ENCODE measurements at regions not wholly inside any gene's neighbourhood (a gene's known extent, or its start where the extent isn't known, plus 50 kb on each side); places are given as distances from the start of the nearest gene placed in this dataset.

DNA sequence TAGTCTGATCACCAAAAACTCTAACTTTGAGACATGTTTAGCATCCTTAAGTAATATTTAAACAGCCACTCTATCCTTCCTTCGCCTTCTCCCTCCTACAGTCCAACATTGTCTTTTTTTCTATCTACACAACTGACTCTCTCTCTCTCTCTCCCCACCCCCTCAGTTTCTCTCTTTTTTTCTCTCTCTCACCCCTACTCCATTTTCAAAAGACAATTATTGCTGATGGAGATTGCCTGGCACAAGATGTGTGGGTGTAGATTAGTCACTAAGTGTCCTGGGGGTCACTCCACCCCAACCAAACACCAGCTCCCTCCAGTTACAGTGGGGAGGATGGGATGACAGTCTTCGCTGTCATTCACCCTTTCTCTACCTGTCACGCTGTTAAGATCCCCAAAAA is 94.5 kb upstream of the NFIA start:
- no peaks in the 10 kb centered on the region for H3K9me3 ChIP-seq (ENCODE audit: control extremely low read depth in 1 of 5, control insufficient read depth in 4 of 5, insufficient read depth in 2 of 5, low read depth in 1 of 5, low read length in 4 of 5)
- H3K4me1 ChIP-seq (ENCODE audit: control extremely low read depth in 1 of 4, control insufficient read depth in 4 of 4, insufficient read depth in 4 of 4, low read length in 3 of 4): peaks cover 0 to 5% (median 0%) of the 10 kb centered on the region in 4 experiments
- DNase-seq: no peak
- CTCF ChIA-PET: interaction anchor here (1.1 to 2.0 kb wide), 2 partner anchors 9 to 10 kb away, joined by 3 to 7 read pairs; no protein-coding TSS in a partner anchor
- H3K36me3 ChIP-seq (ENCODE audit: control insufficient read depth in 4 of 4, insufficient read depth in 4 of 4, low read length in 3 of 4): no peaks in the 10 kb centered on the region
- H3K27ac ChIP-seq (ENCODE audit: insufficient read depth in 1 of 2, low read depth in 1 of 2, low read length in 2 of 2, poor library complexity in 1 of 2, severe bottlenecking in 2 of 2): no peak overlapping the region
- 100% methylated on average over 1 of the region's 3 CpGs for WGBS (ENCODE audit: insufficient coverage)
- no peak overlapping the region for H3K4me3 ChIP-seq (ENCODE audit: control insufficient read depth in 1 of 7, extremely low read depth in 1 of 7, insufficient read depth in 4 of 7, low read depth in 2 of 7, low read length in 6 of 7)
- POLR2A ChIA-PET: no interaction called here
- H3K27me3 ChIP-seq (replicated peaks in 2 of 5; ENCODE audit: control insufficient read depth in 4 of 5, insufficient read depth in 5 of 5, low read length in 4 of 5): no peaks in the 10 kb centered on the region

DNA sequence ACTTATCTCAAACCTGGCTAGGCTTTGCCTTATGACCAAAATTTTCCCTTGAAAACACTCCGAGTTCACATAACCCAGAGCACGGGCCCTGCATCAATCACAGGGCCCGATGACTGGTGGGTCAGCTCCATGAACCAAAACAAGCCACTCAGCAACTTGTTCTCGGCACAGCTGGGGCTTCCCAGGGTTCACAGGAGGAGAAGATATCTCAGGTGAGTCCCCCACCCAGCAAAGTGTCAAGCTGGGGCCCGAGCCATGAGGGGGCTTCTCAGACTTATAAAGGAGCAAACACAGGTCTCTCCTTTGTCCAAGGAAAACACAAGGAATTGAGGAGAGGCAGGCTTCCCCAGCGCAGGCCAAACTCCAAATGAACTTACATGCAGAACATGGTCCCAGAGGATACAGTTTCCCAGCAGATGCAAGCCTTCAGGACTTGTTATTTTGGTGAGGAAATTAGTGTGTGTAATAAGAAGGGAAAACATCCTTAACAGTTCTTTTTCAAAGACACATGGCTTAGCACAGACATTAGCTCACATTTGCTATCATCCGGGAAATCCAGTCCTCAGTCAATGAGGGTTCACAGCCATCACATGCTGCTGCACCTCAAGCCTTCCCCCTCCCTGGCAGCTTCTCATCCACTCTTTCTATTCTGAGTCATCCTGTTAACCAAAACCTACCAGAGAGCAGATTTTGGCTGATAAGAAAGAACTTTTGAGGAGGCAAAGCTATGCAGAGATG is 98.1 kb upstream of the NFIA start:
- no peaks in the 10 kb centered on the region for H3K4me1 ChIP-seq (ENCODE audit: control extremely low read depth in 1 of 4, control insufficient read depth in 4 of 4, insufficient read depth in 4 of 4, low read length in 3 of 4)
- H3K27me3 ChIP-seq (replicated peaks in 2 of 5; ENCODE audit: control insufficient read depth in 4 of 5, insufficient read depth in 5 of 5, low read length in 4 of 5): no peaks in the 10 kb centered on the region
- H3K27ac ChIP-seq (ENCODE audit: insufficient read depth in 1 of 2, low read depth in 1 of 2, low read length in 2 of 2, poor library complexity in 1 of 2, severe bottlenecking in 2 of 2): no peak overlapping the region
- no peak overlapping the region for H3K4me3 ChIP-seq (ENCODE audit: control insufficient read depth in 1 of 7, extremely low read depth in 1 of 7, insufficient read depth in 4 of 7, low read depth in 2 of 7, low read length in 6 of 7)
- no peaks in the 10 kb centered on the region for H3K9me3 ChIP-seq (ENCODE audit: control extremely low read depth in 1 of 5, control insufficient read depth in 4 of 5, insufficient read depth in 2 of 5, low read depth in 1 of 5, low read length in 4 of 5)
- DNase-seq: peak in 2 of 3 donors; percentile 20 to 46
- 87% methylated on average over 7 of the region's 7 CpGs for WGBS (ENCODE audit: insufficient coverage)
- ChIA-PET POLR2A (no interaction called here), CTCF (interaction anchor here (0.9 to 16.7 kb wide), 2 partner anchors 9 to 61 kb away, joined by 3 to 164 read pairs; no protein-coding TSS in a partner anchor)
- no peaks in the 10 kb centered on the region for H3K36me3 ChIP-seq (ENCODE audit: control insufficient read depth in 4 of 4, insufficient read depth in 4 of 4, low read length in 3 of 4)

DNA sequence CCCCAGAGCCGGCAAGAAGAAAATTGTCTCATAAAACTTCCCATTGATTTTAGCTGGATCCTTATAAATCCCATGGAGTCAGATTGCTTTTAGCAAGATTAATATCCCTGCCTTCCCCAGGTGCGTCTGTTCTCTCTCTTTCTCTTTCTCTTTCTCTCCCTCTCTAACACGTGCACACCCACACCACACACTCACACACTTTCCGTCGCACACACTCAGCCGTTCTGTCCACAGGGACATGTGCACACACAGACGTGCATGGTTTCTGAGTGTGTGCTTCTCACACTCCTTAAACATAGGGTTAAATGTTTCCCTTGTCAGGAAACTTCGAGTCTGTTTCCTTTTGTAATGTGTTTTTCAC is 98.7 kb upstream of the NFIA start:
- 80% methylated on average over 7 of the region's 8 CpGs for WGBS (ENCODE audit: insufficient coverage)
- ChIA-PET POLR2A (no interaction called here), CTCF (interaction anchor here (0.8 to 16.7 kb wide), 3 partner anchors 10 to 61 kb away, joined by 3 to 164 read pairs (median 4); no protein-coding TSS in a partner anchor)
- H3K9me3 ChIP-seq (ENCODE audit: control extremely low read depth in 1 of 5, control insufficient read depth in 4 of 5, insufficient read depth in 2 of 5, low read depth in 1 of 5, low read length in 4 of 5): no peaks in the 10 kb centered on the region
- no peaks in the 10 kb centered on the region for H3K36me3 ChIP-seq (ENCODE audit: control insufficient read depth in 4 of 4, insufficient read depth in 4 of 4, low read length in 3 of 4)
- H3K27me3 ChIP-seq (replicated peaks in 2 of 5; ENCODE audit: control insufficient read depth in 4 of 5, insufficient read depth in 5 of 5, low read length in 4 of 5): no peaks in the 10 kb centered on the region
- no peak for DNase-seq
- H3K4me3 ChIP-seq (ENCODE audit: control insufficient read depth in 1 of 7, extremely low read depth in 1 of 7, insufficient read depth in 4 of 7, low read depth in 2 of 7, low read length in 6 of 7): no peak overlapping the region
- no peak overlapping the region for H3K27ac ChIP-seq (ENCODE audit: insufficient read depth in 1 of 2, low read depth in 1 of 2, low read length in 2 of 2, poor library complexity in 1 of 2, severe bottlenecking in 2 of 2)
- H3K4me1 ChIP-seq (ENCODE audit: control extremely low read depth in 1 of 4, control insufficient read depth in 4 of 4, insufficient read depth in 4 of 4, low read length in 3 of 4): no peaks in the 10 kb centered on the region

DNA sequence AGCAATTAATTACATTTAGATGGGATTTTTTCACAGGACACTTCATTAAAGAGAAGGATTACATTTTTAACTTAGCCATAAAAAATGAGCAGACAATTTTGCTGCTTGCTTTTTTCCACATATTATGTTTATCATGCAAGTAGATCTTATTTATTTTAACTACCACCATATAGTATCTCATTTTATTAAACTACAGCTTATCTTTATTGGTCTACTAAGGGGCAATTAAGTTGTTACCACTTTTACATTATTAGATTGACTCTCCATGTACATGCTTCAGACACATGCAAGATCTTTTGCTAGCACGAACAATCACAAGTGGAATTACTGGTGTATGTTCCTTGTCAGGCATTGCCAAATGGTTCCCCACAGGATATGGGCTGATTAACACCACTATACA is 99.8 kb upstream of the NFIA start:
- CTCF ChIA-PET: interaction anchor here (0.7 to 16.7 kb wide), 4 partner anchors 8 to 871 kb away, joined by 3 to 164 read pairs (median 4); no protein-coding TSS in a partner anchor
- no peaks in the 10 kb centered on the region for H3K9me3 ChIP-seq (ENCODE audit: control extremely low read depth in 1 of 5, control insufficient read depth in 4 of 5, insufficient read depth in 2 of 5, low read depth in 1 of 5, low read length in 4 of 5)
- POLR2A ChIA-PET: no interaction called here
- 100% methylated on average over 1 of the region's 1 CpG for WGBS (ENCODE audit: insufficient coverage)
- no peaks in the 10 kb centered on the region for H3K4me1 ChIP-seq (ENCODE audit: control extremely low read depth in 1 of 4, control insufficient read depth in 4 of 4, insufficient read depth in 4 of 4, low read length in 3 of 4)
- H3K4me3 ChIP-seq (ENCODE audit: control insufficient read depth in 1 of 7, extremely low read depth in 1 of 7, insufficient read depth in 4 of 7, low read depth in 2 of 7, low read length in 6 of 7): no peak overlapping the region
- no peak overlapping the region for H3K27ac ChIP-seq (ENCODE audit: insufficient read depth in 1 of 2, low read depth in 1 of 2, low read length in 2 of 2, poor library complexity in 1 of 2, severe bottlenecking in 2 of 2)
- no peaks in the 10 kb centered on the region for H3K27me3 ChIP-seq (replicated peaks in 2 of 5; ENCODE audit: control insufficient read depth in 4 of 5, insufficient read depth in 5 of 5, low read length in 4 of 5)
- no peaks in the 10 kb centered on the region for H3K36me3 ChIP-seq (ENCODE audit: control insufficient read depth in 4 of 4, insufficient read depth in 4 of 4, low read length in 3 of 4)
- DNase-seq: no peak

DNA sequence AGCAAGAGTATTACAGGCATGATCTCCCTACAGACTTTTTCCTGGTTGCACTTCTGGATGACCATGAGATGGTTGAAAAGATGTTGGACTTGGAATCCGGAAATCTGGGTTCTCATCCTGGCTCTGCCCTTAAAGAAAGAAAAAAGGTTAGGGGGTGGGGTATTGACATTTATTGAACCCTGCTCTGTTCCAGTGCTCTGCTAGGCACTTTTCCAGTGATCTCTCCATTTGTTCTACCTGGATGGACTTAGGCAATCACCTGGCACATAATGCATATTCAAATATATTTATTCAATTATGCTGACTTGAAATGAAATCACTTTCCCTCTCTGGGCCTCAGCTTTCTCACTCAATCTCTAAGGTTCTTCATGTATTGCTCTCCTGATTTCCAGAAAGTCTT is 101.0 kb upstream of the NFIA start:
- CTCF ChIA-PET: interaction anchor here (0.6 to 16.7 kb wide), 5 partner anchors 9 to 663 kb away, joined by 3 to 164 read pairs (median 4); no protein-coding TSS in a partner anchor
- H3K9me3 ChIP-seq (ENCODE audit: control extremely low read depth in 1 of 5, control insufficient read depth in 4 of 5, insufficient read depth in 2 of 5, low read depth in 1 of 5, low read length in 4 of 5): no peaks in the 10 kb centered on the region
- no peak overlapping the region for H3K4me3 ChIP-seq (ENCODE audit: control insufficient read depth in 1 of 7, extremely low read depth in 1 of 7, insufficient read depth in 4 of 7, low read depth in 2 of 7, low read length in 6 of 7)
- no peaks in the 10 kb centered on the region for H3K36me3 ChIP-seq (ENCODE audit: control insufficient read depth in 4 of 4, insufficient read depth in 4 of 4, low read length in 3 of 4)
- POLR2A ChIA-PET: interaction anchor here (0.6 kb wide), 1 partner anchor 345 kb away, joined by 5 read pairs; no protein-coding TSS in a partner anchor
- no peaks in the 10 kb centered on the region for H3K4me1 ChIP-seq (ENCODE audit: control extremely low read depth in 1 of 4, control insufficient read depth in 4 of 4, insufficient read depth in 4 of 4, low read length in 3 of 4)
- H3K27me3 ChIP-seq (replicated peaks in 2 of 5; ENCODE audit: control insufficient read depth in 4 of 5, insufficient read depth in 5 of 5, low read length in 4 of 5): no peaks in the 10 kb centered on the region
- WGBS (ENCODE audit: insufficient coverage): 100% methylated on average over 1 of the region's 1 CpG
- no peak for DNase-seq
- H3K27ac ChIP-seq (ENCODE audit: insufficient read depth in 1 of 2, low read depth in 1 of 2, low read length in 2 of 2, poor library complexity in 1 of 2, severe bottlenecking in 2 of 2): no peak overlapping the region

DNA sequence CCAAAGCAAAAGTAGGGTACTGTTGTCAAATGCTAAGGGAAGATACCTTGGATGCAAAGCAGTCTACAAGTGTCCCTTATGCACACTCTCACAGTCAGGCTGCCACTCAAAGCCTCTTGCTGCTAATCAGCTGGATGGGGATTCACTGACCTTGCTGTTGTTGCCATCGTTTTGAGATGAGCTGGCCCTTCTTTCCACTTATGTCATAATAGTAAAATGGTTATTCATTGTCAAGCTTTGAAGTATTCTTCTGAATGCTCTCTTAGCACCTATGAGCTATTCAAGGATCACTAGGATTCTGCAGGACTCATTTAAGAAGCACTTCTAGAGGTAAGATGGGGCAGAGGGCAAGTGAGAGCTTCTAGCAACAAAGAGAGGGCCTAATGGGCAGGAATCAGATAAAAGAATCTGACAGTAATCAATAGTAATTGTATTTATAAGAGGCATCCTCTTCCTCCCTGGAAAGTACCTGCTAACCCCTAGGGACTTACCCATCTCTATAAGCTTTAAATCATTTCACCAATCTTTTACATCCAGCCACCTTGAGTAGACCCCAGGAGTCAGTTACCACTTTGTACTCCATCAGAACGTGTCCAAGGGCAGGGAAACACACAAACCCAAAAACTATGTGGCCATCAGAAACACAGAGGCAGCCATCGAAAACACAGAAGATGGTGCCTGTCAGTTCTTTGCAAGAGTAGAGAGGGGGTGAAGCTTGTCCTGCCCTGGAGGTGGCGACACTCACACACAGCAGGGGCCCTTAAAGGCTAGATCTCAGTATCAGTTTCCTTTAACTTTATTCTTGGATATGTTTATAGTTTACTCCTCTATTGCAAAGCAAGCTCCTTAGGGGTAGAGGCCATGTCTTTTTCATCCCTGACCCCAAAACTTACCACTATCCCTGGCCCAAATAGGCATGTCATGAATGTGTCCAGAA is 103.7 kb upstream of the NFIA start:
- DNase-seq: peak; percentile 61 to 83 (median 79)
- POLR2A ChIA-PET: interaction anchor here (0.7 kb wide), 1 partner anchor 841 kb away, joined by 3 read pairs; no protein-coding TSS in a partner anchor
- WGBS (ENCODE audit: insufficient coverage): 37% methylated on average over 2 of the region's 4 CpGs

More for the DNA sequence above, 103.7 kb upstream of the NFIA start:
- no peak overlapping the region for H3K27ac ChIP-seq (ENCODE audit: insufficient read depth in 1 of 2, low read depth in 1 of 2, low read length in 2 of 2, poor library complexity in 1 of 2, severe bottlenecking in 2 of 2)
- CTCF ChIA-PET: interaction anchor here (0.5 to 16.7 kb wide), 36 partner anchors 9 to 874 kb away, joined by 3 to 164 read pairs (median 4); no protein-coding TSS in a partner anchor
- H3K9me3 ChIP-seq (ENCODE audit: control extremely low read depth in 1 of 5, control insufficient read depth in 4 of 5, insufficient read depth in 2 of 5, low read depth in 1 of 5, low read length in 4 of 5): no peaks in the 10 kb centered on the region
- H3K36me3 ChIP-seq (ENCODE audit: control insufficient read depth in 4 of 4, insufficient read depth in 4 of 4, low read length in 3 of 4): no peaks in the 10 kb centered on the region
- no peaks in the 10 kb centered on the region for H3K27me3 ChIP-seq (replicated peaks in 2 of 5; ENCODE audit: control insufficient read depth in 4 of 5, insufficient read depth in 5 of 5, low read length in 4 of 5)
- H3K4me3 ChIP-seq (ENCODE audit: control insufficient read depth in 1 of 7, extremely low read depth in 1 of 7, insufficient read depth in 4 of 7, low read depth in 2 of 7, low read length in 6 of 7): no peak overlapping the region
- H3K4me1 ChIP-seq (ENCODE audit: control extremely low read depth in 1 of 4, control insufficient read depth in 4 of 4, insufficient read depth in 4 of 4, low read length in 3 of 4): no peaks in the 10 kb centered on the region
